ENCODE measurements at regions not wholly inside any gene's neighbourhood (a gene's known extent, or its start where the extent isn't known, plus 50 kb on each side); places are given as distances from the start of the nearest gene placed in this dataset.
A peak's percentile ranks its signal among the peaks of the same experiment; 100 is the strongest.

DNA sequence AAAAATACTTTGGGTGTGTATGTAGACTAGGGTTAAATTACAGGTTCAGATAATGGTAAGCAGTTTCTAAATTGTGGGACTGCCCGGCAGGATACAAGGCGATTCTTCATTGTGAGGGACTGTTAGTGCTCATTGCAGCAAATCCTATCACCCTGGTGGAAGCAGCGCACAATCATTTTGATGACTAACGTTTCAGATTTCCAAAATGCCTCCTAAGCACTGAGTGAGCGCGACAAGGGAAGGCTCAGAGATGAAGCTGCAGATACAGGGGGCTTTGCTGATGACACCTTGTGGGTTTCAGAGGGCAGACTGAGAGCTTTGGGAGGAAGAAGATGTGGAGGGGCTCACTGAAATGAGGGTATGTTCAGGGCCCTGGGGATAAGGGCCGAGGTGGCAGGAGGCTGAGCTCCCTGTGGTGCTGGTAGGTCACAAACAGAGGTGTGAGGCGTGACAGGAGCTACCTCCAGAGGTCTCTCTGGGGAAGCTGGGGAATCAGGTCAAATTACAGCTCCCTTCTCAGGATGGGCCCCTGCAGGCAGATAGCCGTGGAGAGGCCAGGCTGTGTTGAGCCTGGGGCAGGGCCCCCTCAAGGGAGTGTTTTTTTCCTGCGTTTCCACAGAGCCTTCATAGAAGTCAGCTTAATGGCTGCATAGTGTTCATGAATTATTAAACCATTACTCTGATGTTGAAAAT lies 84.5 kb upstream of the FYN start:
- no peak overlapping the region for H3K4me3 ChIP-seq (ENCODE audit: low read depth, low read length)
- no peak for DNase-seq (ENCODE audit: low read depth)
- TF ChIP-seq, protein P1, sequence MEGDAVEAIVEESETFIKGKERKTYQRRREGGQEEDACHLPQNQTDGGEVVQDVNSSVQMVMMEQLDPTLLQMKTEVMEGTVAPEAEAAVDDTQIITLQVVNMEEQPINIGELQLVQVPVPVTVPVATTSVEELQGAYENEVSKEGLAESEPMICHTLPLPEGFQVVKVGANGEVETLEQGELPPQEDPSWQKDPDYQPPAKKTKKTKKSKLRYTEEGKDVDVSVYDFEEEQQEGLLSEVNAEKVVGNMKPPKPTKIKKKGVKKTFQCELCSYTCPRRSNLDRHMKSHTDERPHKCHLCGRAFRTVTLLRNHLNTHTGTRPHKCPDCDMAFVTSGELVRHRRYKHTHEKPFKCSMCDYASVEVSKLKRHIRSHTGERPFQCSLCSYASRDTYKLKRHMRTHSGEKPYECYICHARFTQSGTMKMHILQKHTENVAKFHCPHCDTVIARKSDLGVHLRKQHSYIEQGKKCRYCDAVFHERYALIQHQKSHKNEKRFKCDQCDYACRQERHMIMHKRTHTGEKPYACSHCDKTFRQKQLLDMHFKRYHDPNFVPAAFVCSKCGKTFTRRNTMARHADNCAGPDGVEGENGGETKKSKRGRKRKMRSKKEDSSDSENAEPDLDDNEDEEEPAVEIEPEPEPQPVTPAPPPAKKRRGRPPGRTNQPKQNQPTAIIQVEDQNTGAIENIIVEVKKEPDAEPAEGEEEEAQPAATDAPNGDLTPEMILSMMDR (IDR thresholded peaks at IDR 0.05; ENCODE audit: insufficient read depth, low read depth, low read length, missing control alignments), result no peak

DNA sequence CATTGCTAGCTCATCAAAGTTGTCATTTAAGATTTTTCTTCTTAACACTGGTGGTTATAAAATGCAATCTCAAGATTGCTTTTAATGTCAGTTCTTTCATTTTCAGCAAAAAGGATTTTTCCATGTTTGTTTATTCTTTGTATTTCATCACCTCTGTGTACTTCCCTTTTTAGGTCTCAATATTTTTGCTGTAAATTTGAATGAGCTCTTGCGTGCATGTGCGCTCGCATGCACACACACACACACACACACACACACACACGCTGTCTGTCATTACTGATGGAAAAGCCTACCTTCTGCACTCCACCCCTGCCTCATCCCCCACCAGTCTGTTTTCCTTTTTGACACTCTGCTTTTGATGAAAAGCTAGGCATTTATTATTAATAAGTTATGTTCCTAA lies 85.3 kb upstream of the FYN start:
- peak; percentile 55 for DNase-seq (ENCODE audit: low read depth)
- TF ChIP-seq, protein P1 (IDR thresholded peaks at IDR 0.05; ENCODE audit: insufficient read depth, low read depth, low read length, missing control alignments), result no peak
- peak overlapping the region; percentile 10; the same call in 1 of the 2 replicates for H3K4me3 ChIP-seq (ENCODE audit: low read depth, low read length)

DNA sequence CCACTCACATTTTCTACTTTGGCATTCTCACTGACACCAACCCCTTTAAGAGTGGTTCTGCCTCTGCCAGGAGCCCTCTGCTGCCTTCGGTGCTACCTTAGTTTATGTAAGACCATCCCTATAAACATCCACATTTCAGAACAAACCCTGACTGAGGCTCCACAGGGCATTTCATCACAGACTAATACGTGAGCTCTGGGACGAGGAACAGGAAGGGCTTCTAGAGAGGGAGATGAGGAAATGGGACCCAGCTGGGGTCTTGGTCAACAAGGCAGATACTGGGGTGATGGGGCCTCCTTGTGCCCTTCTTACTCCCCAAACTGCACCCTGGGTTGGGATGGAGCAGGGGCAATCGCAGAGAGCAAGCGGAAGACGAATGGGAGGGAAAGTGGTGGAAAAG lies 86.5 kb upstream of the FYN start:
- no peak overlapping the region for H3K4me3 ChIP-seq (ENCODE audit: low read depth, low read length)
- TF ChIP-seq, protein P1 (IDR thresholded peaks at IDR 0.05; ENCODE audit: insufficient read depth, low read depth, low read length, missing control alignments), result no peak
- no peak for DNase-seq (ENCODE audit: low read depth)

DNA sequence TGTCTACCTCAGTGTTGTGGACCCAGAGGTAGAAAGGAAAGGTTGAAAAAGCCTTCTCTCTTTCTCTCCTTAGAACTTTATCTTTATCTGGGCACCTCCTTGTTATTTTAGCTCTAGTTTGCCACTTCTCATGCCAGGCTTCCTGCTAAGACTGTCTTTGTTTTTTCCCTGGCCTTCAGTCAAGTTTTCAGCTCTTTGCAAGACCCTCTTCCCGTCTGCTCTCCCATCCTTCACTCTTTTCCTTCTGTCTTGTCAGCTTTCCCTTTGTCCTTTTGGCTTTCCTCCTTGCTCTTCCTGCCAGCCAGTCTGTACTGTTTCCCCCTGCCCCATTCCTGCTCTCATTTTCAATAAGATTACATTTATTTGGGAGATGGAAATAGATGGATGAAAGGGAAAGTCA lies 86.8 kb upstream of the CCN6 start:
- no peak for DNase-seq (ENCODE audit: low read depth)
- TF ChIP-seq, protein P1 (IDR thresholded peaks at IDR 0.05; ENCODE audit: insufficient read depth, low read depth, low read length, missing control alignments), result no peak
- no peak overlapping the region for H3K4me3 ChIP-seq (ENCODE audit: low read depth, low read length)

DNA sequence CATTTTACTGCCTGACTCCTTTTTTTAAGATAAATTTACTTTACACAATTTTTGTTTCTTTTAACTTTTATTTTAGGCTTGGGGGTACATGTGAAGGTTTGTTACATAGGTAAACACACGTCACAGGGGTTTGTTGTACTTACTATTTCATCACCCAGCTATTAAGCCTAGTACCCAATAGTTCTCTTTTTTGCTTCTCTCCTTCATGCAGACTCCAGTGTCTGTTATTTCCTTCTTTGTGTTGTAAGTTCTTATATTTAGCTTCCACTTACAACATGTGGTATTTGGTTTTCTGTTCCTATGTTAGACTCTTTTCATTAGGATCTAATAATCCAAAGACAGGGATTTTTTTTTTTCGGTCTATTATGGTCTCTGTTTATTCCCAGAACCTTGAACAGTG lies 83.5 kb upstream of the CCN6 start:
- DNase-seq (ENCODE audit: low read depth), result no peak

DNA sequence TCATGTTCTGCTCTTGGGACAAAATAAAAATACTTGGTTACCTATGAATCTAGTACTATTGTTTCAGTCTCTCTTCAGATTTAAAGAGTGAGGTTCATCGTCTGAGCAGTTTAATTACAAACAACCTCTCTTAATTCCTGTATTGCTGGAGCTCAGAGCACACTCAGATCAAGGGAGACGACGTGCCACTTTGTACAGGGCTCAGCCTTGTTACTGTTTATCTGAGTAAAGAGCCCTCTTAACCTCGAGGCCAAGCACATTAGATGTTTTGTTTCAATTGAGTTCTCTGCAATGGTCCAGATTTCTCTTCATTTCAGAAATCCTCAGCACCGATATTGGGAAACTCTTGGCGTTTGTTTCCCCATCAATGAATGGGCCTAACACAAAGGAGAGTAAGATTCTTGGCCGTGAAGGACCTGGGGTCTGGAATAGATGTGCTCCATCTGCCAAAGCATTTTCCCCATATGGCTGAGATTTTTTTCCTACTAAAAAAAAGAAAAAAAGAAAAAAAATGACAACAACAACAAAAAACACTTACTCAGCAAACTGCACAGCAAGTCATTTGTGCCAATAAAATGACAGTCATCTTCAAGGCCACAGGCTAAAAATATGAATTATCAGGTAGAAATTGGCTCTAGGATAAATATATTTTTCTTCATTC lies 82.6 kb upstream of the CCN6 start:
- no peak overlapping the region for H3K4me3 ChIP-seq (ENCODE audit: low read depth, low read length)
- no peak for DNase-seq (ENCODE audit: low read depth)
- TF ChIP-seq, protein P1 (IDR thresholded peaks at IDR 0.05; ENCODE audit: insufficient read depth, low read depth, low read length, missing control alignments), result no peak

More for the DNA sequence above, 83.5 kb upstream of the CCN6 start:
- no peak overlapping the region for H3K4me3 ChIP-seq (ENCODE audit: low read depth, low read length)
- TF ChIP-seq, protein P1 (IDR thresholded peaks at IDR 0.05; ENCODE audit: insufficient read depth, low read depth, low read length, missing control alignments), result no peak
